Left kidney (tissue), 1 donor: ENCODE measurements at regions not wholly inside any gene's neighbourhood (a gene's known extent, or its start where the extent isn't known, plus 50 kb on each side); places are given as distances from the start of the nearest gene placed in this dataset.

Source experiments
- DNase-seq: peaks from one replicate; pipeline ENCODE4 v3.0.0-alpha.2; 2013

GRCh38 chr10:4688601-4689000 is 137.4 kb upstream of the AKR1E2 start:
- DNase-seq: no peak

- DNase-seq: no peak
Measured at GRCh38 chr10:4688168-4688567, 137.8 kb upstream of the AKR1E2 start.

DNA sequence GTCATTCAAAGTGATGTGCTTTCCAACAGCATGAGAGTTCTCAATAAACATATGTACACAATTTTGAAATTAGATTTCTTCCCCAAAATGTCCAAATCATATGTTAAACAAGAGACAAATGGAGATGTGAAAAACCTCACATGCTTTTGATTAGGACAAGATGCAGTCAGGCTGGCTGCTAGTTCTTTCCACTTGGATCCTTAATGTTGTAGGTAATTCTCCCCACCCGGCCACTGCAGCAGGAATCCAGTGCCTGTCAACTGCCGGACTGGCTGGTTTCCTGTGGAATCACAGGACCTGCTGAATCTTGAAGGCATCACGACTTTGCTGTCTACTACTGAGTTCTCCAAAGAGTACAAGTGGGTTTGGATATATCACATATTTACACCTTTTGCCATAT is 138.6 kb upstream of the AKR1E2 start:
- DNase-seq: no peak

DNA sequence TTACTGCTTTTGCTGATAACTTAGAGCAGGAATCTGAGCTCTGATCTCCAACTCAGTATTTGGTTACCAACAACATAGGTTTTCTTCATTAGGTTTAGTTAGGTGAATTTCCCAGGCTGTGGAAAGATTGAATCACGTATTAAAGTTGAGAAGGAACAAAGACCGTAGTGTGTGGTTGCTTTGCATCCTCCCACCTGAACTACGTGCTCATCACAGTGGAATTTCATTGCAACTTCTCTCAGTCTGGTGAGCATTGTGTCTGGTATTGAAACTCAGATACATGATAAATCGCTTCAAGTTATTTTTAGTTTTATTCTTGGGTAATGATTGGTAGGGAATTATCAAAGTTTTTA is 139.4 kb upstream of the AKR1E2 start:
- DNase-seq: no peak

DNA sequence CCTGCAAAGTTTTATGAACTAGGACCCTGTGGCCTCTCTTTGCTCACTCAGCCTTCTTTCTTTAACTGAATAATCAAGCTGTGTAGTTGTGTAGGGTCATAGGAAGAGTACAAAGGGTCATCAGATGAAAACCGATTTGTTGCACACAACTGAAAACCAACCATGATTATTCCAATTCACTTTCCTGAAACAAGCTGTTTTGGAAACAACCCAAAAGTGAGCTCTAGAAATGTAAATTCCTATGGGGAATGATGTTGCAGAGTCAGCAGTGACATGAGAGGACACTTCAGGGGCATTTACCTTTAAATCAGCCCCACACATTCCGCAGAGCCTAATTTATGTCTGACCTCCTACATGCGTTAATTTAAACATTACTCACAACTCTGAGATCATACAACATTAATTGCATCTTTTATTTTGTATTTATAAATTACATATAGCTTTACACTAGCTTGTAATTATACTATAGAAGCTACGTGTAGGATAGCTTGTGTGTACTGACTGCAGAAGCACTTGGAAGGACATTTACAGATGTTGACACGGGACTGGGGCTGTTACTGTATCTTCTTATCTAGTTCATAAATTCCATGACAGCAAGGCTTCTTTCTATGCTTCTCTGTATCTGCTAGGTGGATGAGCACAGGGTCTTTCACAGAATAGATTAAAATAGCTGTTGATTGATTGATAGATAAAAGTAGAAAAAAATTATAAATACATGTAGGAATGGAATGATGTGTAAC is 139.9 kb upstream of the AKR1E2 start:
- no peak for DNase-seq

- no peak for DNase-seq
Measured at GRCh38 chr10:4685491-4685890, 140.5 kb upstream of the AKR1E2 start.

DNA sequence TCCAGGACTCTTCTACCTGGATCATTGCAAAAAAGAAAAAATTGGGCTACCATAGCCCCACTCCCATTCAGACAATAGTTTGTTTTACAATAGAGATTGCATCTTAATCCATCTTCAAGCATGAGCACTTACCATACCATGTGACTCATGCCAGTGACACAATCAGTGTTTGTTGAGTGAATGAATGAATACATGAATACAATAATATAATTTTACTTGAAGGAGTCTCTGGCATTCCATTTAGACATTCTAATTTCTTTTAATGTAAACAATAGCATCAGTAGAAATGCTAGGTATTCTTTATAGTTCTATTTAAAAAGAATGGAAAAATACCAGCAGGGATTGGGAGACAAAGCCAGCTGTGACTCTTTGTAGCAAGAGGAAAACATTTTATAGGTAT is 141.6 kb upstream of the AKR1E2 start:
- no peak for DNase-seq

GRCh38 chr10:4683838-4684237 is 142.2 kb upstream of the AKR1E2 start:
- DNase-seq: no peak

DNA sequence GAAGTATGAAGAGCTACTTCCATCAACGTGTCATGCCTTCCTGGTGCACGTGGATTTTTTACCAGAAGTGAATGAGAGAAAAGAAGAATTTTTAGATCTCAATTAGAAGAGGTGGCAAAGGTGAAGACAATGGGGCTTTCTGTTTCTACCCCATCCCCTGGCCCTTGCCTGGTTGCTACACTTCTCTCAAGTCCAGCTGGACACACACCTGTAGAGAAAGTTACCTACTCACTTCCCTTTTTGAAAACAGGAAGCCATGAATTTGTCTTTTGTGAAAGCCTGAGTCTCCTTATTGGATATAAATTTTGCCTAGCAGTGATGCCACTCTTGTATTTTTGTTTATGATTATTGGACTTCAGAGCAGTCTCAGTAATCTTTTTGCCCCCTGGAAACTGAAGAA is 142.9 kb upstream of the AKR1E2 start:
- no peak for DNase-seq

GRCh38 chr10:4678951-4679671 is 146.9 kb upstream of the AKR1E2 start:
- no peak for DNase-seq

- no peak for DNase-seq
Measured at GRCh38 chr10:4678023-4678950, 147.7 kb upstream of the AKR1E2 start.

GRCh38 chr10:4677296-4678021 is 148.5 kb upstream of the AKR1E2 start:
- no peak for DNase-seq

DNA sequence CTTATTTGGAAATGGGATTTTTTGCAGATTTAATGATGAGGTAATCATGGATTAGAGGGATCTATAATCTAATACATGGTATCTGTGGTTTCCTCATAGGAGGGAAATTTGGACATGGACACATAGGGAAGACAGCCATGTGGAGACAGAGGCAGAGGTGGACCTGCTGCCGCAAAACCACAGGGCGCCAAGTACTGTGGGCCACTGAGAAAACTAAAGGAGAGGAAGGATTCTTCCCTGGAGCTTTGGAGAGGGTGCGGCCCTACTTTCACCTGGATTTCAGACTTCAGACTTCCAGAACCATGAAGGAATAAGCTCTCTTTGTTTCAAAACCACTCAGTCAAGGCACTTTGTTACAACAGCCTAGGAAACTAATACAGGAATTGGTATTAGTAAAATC is 149.4 kb upstream of the AKR1E2 start:
- DNase-seq: no peak

GRCh38 chr10:4675808-4676207 is 150.2 kb upstream of the AKR1E2 start:
- DNase-seq: no peak

GRCh38 chr10:4673279-4674040 is 152.5 kb upstream of the AKR1E2 start:
- DNase-seq: no peak

DNA sequence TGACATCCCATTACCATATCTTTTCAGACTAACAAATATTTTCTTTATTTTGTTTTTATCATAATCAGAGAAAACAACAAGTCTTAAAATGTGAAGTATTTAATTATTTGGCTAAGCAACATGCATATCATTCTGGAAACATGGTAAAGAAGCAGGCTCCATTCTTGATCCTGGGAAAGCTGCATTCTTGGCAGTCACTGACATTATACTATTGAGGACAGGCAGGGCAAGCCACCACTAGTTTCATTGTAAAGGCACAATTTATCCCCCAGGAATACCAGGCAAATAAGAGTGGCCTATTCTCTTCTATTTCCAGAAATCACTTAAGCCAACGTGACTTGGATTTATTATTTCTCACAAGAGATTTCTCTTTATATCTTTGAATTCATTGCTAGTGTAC is 153.8 kb upstream of the AKR1E2 start:
- DNase-seq: no peak

GRCh38 chr10:4671451-4672145 is 154.4 kb upstream of the AKR1E2 start:
- DNase-seq: no peak

- no peak for DNase-seq
Measured at GRCh38 chr10:4670737-4671136, 155.3 kb upstream of the AKR1E2 start.

DNA sequence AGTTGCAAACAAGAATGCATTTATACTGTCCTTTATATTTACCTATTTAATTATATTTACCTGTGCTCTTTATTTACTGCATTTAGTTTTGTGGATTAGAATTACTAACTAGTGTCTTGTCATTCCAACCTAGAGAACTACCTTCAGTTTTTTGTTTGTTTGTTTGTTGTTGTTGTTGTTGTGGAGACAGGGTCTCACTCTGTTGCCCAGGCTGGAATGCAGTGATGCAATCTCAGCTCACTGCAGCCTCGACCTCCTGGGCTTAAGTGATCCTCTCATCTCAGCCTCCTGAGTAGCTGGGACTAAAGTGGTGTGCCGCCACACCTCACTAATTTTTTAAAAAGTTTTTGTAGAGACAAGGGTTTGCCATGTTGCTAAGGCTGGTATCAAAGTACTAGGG is 156.4 kb upstream of the AKR1E2 start:
- no peak for DNase-seq

DNA sequence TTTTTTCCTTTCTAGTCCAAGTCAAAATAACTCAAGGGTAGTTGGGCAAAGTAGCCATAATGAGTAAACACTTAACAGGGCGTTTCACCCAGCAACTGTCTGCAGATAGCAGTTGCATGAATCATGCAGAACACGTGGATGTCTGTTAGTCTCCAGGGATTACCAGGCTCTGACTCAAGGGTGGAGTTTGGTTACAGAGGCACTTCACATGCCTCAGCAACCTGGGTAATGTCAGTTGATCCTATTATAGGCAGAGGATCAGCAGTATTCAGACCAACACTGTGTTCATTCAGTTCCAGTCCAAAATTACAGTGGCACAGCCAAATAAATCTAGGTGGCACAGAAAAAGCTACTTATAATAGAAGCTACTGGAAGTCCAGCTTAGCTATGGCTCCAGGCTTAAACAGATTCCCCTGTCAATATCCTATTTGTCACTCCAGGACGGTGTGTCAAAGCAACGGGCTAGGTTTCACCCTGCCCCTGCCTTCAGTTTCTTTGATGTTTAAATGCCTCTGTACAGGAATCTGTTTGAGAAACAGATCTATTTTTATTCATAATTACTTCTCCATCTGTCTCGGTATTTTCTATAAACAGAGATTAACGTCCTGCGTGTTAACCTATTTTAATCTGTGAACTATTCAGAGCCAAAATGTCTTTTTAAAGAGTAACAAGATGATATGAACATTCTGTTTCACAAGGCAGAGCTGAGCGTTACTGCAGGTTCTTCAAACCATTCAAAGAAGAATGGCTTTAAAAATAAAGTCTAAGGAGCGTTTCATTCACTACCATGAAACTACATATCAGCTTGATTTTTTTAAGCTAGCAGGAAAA is 162.6 kb upstream of the AKR1E2 start:
- DNase-seq: peak; percentile 50
